ENCODE measurements at regions not wholly inside any gene's neighbourhood (a gene's known extent, or its start where the extent isn't known, plus 50 kb on each side); places are given as distances from the start of the nearest gene placed in this dataset.

DNA sequence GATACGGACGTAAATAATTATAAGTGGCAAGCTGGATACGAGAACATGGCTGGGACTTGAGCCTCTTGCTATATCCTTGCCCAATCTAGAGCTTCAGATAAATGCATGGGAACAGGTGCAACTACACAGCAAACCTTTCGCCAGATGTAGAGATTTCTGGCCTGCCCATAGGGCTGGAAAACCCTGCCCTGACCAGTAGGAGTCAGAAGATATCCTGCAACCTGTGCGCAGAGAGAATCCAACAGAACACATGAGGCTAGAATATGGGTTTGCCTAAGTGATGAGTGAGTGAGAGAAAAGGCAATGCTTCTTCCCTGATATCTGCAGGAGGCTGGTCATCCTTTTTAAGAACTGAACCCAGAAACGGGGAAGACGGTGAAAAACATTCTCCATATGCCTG, 805.3 kb upstream of the TENM3 start:
- Histone ChIP-seq H3K4me1 (ENCODE audit: insufficient read depth, low read length) (no peaks in the 10 kb centered on the region), H3K4me3 (ENCODE audit: low read depth in 1 of 2, low read length in 2 of 2) (no peak overlapping the region), H3K27me3 (ENCODE audit: insufficient read depth, low read length, poor library complexity) (no peaks in the 10 kb centered on the region), H3K27ac (ENCODE audit: low read length) (no peak overlapping the region), H3K36me3 (ENCODE audit: insufficient read depth, low read length) (no peaks in the 10 kb centered on the region), H3K9ac (ENCODE audit: low read depth, low read length) (no peak overlapping the region), H3K79me2 (ENCODE audit: insufficient read depth, low read length) (no peaks in the 10 kb centered on the region), H4K20me1 (ENCODE audit: insufficient read depth, low read length) (no peaks in the 10 kb centered on the region), H2AFZ (ENCODE audit: low read depth, low read length) (no peak overlapping the region), H3K4me2 (ENCODE audit: insufficient read depth, low read length) (no peak overlapping the region), H3K9me3 (ENCODE audit: insufficient read depth, low read length, severe bottlenecking) (no peaks in the 10 kb centered on the region)
- ATAC-seq (ENCODE audit: insufficient read depth, low read depth) (no peak), DNase-seq (no peak)
- no peak for TF ChIP-seq EZH2 (IDR thresholded peaks at IDR 0.05; ENCODE audit: borderline replicate concordance, low read depth, low read length, severe bottlenecking)
- TF ChIP-seq, protein P1, sequence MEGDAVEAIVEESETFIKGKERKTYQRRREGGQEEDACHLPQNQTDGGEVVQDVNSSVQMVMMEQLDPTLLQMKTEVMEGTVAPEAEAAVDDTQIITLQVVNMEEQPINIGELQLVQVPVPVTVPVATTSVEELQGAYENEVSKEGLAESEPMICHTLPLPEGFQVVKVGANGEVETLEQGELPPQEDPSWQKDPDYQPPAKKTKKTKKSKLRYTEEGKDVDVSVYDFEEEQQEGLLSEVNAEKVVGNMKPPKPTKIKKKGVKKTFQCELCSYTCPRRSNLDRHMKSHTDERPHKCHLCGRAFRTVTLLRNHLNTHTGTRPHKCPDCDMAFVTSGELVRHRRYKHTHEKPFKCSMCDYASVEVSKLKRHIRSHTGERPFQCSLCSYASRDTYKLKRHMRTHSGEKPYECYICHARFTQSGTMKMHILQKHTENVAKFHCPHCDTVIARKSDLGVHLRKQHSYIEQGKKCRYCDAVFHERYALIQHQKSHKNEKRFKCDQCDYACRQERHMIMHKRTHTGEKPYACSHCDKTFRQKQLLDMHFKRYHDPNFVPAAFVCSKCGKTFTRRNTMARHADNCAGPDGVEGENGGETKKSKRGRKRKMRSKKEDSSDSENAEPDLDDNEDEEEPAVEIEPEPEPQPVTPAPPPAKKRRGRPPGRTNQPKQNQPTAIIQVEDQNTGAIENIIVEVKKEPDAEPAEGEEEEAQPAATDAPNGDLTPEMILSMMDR (IDR thresholded peaks at IDR 0.05; ENCODE audit: borderline replicate concordance, extremely low read depth, low read length, poor library complexity, severe bottlenecking), result no peak

DNA sequence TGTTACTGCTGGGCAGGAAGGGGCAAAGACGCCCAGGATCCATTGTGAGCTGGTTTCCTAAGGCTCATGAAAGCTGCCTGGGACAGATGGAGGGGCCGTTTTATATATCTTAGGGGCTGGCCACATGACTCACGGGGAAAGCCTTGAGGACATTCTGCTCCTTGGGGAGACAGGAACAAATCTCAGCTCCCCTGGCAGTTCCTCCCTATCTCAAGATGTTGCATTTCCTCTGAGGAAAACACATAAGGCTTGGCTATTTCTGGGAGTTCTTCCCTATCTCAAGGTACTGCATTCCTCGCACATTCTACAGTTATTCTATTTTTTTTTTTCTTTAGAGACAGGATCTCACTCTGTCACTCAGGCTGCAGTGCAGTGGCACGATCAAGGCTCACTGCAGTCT, 804.6 kb upstream of the TENM3 start:
- Histone ChIP-seq H3K36me3 (ENCODE audit: insufficient read depth, low read length) (no peaks in the 10 kb centered on the region), H3K9ac (ENCODE audit: low read depth, low read length) (no peak overlapping the region), H3K27ac (ENCODE audit: low read length) (no peak overlapping the region), H3K4me1 (ENCODE audit: insufficient read depth, low read length) (no peaks in the 10 kb centered on the region), H3K27me3 (ENCODE audit: insufficient read depth, low read length, poor library complexity) (no peaks in the 10 kb centered on the region), H3K79me2 (ENCODE audit: insufficient read depth, low read length) (no peaks in the 10 kb centered on the region), H3K4me2 (ENCODE audit: insufficient read depth, low read length) (no peak overlapping the region), H3K9me3 (ENCODE audit: insufficient read depth, low read length, severe bottlenecking) (no peaks in the 10 kb centered on the region), H2AFZ (ENCODE audit: low read depth, low read length) (no peak overlapping the region), H4K20me1 (ENCODE audit: insufficient read depth, low read length) (no peaks in the 10 kb centered on the region), H3K4me3 (ENCODE audit: low read depth in 1 of 2, low read length in 2 of 2) (no peak overlapping the region)
- TF ChIP-seq, protein P1 (IDR thresholded peaks at IDR 0.05; ENCODE audit: borderline replicate concordance, extremely low read depth, low read length, poor library complexity, severe bottlenecking), result no peak
- no peak for TF ChIP-seq EZH2 (IDR thresholded peaks at IDR 0.05; ENCODE audit: borderline replicate concordance, low read depth, low read length, severe bottlenecking)
- DNase-seq (no peak), ATAC-seq (ENCODE audit: insufficient read depth, low read depth) (no peak)

DNA sequence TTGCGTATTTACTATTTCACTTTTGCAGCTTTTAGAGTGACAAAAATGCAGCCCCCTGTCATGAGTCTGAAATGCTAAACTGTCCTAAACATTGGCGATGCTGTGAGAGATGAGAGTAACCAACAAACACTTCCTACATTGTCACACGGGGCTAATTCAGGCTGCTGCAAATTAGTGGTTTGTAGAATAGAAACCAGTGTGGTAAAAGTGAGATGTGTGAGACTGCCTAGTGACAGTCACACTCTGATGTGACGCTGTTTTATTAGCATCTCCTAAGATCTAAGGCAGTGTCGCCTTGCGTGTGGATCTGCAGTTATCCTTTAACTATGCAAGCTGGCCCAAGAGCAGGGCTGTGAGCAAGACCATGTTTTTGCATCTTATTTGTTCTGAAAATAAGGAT, 800.2 kb upstream of the TENM3 start:
- TF ChIP-seq EZH2 (IDR thresholded peaks at IDR 0.05; ENCODE audit: borderline replicate concordance, low read depth, low read length, severe bottlenecking), result no peak
- TF ChIP-seq, protein P1 (IDR thresholded peaks at IDR 0.05; ENCODE audit: borderline replicate concordance, extremely low read depth, low read length, poor library complexity, severe bottlenecking), result no peak
- DNase-seq, result no peak
- Histone ChIP-seq H3K4me3 (ENCODE audit: low read depth in 1 of 2, low read length in 2 of 2) (no peak overlapping the region), H2AFZ (ENCODE audit: low read depth, low read length) (no peak overlapping the region), H3K9me3 (ENCODE audit: insufficient read depth, low read length, severe bottlenecking) (no peaks in the 10 kb centered on the region), H3K27ac (ENCODE audit: low read length) (no peak overlapping the region), H3K9ac (ENCODE audit: low read depth, low read length) (no peak overlapping the region), H3K4me1 (ENCODE audit: insufficient read depth, low read length) (no peaks in the 10 kb centered on the region), H3K79me2 (ENCODE audit: insufficient read depth, low read length) (no peaks in the 10 kb centered on the region), H3K36me3 (ENCODE audit: insufficient read depth, low read length) (no peaks in the 10 kb centered on the region), H3K27me3 (ENCODE audit: insufficient read depth, low read length, poor library complexity) (no peaks in the 10 kb centered on the region), H3K4me2 (ENCODE audit: insufficient read depth, low read length) (no peak overlapping the region), H4K20me1 (ENCODE audit: insufficient read depth, low read length) (no peaks in the 10 kb centered on the region)
- no peak for ATAC-seq (ENCODE audit: insufficient read depth, low read depth)

DNA sequence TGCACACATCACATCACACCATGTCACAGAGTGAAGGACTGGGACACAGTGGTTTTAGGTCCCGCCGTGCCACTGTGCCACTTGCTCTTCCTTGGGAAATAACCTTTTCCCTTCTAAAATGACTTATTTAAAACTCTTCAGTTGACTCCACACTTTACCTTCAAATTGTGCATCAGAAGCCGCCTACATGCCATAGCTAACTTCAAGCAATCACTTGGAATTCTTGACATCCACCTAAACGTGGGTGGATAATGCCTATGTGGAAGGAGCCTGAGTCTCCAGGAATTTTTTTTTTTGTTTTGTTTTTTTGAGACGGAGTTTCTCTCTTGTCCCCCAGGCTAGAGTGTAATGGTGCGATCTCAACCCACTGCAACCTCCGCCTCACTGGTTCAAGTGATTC, 777.4 kb upstream of the TENM3 start:
- H3K79me2 ChIP-seq (ENCODE audit: insufficient read depth, low read length), result no peaks in the 10 kb centered on the region
- TF ChIP-seq, protein P1 (IDR thresholded peaks at IDR 0.05; ENCODE audit: borderline replicate concordance, extremely low read depth, low read length, poor library complexity, severe bottlenecking), result no peak
- TF ChIP-seq EZH2 (IDR thresholded peaks at IDR 0.05; ENCODE audit: borderline replicate concordance, low read depth, low read length, severe bottlenecking), result no peak
- no peaks in the 10 kb centered on the region for H3K36me3 ChIP-seq (ENCODE audit: insufficient read depth, low read length)
- ATAC-seq (ENCODE audit: insufficient read depth, low read depth), result no peak
- no peak overlapping the region for H3K4me3 ChIP-seq (ENCODE audit: low read depth in 1 of 2, low read length in 2 of 2)
- no peak overlapping the region for H2AFZ ChIP-seq (ENCODE audit: low read depth, low read length)
- DNase-seq, result no peak
- H4K20me1 ChIP-seq (ENCODE audit: insufficient read depth, low read length), result no peaks in the 10 kb centered on the region
- H3K9ac ChIP-seq (ENCODE audit: low read depth, low read length), result no peak overlapping the region
- H3K9me3 ChIP-seq (ENCODE audit: insufficient read depth, low read length, severe bottlenecking), result no peaks in the 10 kb centered on the region
- H3K4me1 ChIP-seq (ENCODE audit: insufficient read depth, low read length), result no peaks in the 10 kb centered on the region
- no peaks in the 10 kb centered on the region for H3K27me3 ChIP-seq (ENCODE audit: insufficient read depth, low read length, poor library complexity)
- no peak overlapping the region for H3K27ac ChIP-seq (ENCODE audit: low read length)
- no peak overlapping the region for H3K4me2 ChIP-seq (ENCODE audit: insufficient read depth, low read length)
